LNCaP clone FGC (cell line): ENCODE measurements at regions not wholly inside any gene's neighbourhood (a gene's known extent, or its start where the extent isn't known, plus 50 kb on each side); places are given as distances from the start of the nearest gene placed in this dataset.

Source experiments
- DNase-seq: peaks from one replicate; pipeline ENCODE4 v3.0.0-alpha.2; 2011; ENCODE audit warnings: low read depth
- H3K4me3 ChIP-seq: 2 replicates; pipeline ENCODE4 v1.5.1; 2011; ENCODE audit warnings: mild to moderate bottlenecking, low read depth, low read length, control low read depth
- TF ChIP-seq, protein P1 (sequence below): IDR thresholded peaks from 2 replicates; pipeline ENCODE4 v1.5.1; 2012; ENCODE audit warnings: mild to moderate bottlenecking; ENCODE audit not compliant: control insufficient read depth, insufficient read depth; ENCODE audit errors: extremely low read depth

DNA sequence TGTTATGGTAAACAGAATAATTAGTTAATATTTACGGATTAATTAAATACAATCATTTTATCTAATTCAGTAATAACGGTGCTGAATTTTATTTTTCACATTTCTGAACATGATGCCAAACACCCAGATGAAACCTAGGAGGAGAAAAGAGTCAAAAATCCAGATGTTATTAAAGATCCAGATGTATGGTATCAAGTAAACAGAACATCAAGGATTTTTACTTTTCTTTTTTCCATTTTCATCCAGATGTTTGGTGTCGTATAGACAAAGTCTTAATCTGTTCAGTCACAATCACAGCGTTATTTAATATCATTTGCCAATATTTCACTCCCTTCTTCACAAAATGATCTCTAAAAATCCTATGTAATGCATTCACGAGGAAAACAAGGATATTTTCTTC lies 64.0 kb upstream of the NR2F2 start:
- no peak for DNase-seq
- H3K4me3 ChIP-seq: no peak overlapping the region
- TF ChIP-seq, protein P1, sequence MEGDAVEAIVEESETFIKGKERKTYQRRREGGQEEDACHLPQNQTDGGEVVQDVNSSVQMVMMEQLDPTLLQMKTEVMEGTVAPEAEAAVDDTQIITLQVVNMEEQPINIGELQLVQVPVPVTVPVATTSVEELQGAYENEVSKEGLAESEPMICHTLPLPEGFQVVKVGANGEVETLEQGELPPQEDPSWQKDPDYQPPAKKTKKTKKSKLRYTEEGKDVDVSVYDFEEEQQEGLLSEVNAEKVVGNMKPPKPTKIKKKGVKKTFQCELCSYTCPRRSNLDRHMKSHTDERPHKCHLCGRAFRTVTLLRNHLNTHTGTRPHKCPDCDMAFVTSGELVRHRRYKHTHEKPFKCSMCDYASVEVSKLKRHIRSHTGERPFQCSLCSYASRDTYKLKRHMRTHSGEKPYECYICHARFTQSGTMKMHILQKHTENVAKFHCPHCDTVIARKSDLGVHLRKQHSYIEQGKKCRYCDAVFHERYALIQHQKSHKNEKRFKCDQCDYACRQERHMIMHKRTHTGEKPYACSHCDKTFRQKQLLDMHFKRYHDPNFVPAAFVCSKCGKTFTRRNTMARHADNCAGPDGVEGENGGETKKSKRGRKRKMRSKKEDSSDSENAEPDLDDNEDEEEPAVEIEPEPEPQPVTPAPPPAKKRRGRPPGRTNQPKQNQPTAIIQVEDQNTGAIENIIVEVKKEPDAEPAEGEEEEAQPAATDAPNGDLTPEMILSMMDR: no peak

DNA sequence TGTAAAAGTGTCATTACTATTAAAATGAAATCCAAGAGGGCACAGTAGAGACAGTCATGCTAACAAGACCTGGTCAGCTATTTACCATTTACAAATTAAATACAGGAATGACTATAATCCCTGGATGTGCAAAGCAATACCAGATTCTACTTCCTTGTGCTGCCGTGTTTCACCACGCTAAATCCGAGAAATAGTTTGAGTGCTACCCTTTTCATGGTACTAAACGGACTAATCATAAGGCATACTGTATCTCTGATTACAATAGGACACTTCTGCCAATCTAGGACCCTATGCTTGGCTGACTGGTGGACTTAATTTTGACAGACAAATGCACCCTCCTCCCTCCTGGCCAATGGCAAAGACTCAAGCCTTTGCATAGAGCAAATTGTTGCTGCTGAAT lies 63.0 kb upstream of the NR2F2 start:
- no peak for DNase-seq
- TF ChIP-seq, protein P1: no peak
- H3K4me3 ChIP-seq: no peak overlapping the region

- no peak for DNase-seq
- H3K4me3 ChIP-seq: no peak overlapping the region
Measured at GRCh38 chr15:96268442-96269204, 61.9 kb upstream of the NR2F2 start.

DNA sequence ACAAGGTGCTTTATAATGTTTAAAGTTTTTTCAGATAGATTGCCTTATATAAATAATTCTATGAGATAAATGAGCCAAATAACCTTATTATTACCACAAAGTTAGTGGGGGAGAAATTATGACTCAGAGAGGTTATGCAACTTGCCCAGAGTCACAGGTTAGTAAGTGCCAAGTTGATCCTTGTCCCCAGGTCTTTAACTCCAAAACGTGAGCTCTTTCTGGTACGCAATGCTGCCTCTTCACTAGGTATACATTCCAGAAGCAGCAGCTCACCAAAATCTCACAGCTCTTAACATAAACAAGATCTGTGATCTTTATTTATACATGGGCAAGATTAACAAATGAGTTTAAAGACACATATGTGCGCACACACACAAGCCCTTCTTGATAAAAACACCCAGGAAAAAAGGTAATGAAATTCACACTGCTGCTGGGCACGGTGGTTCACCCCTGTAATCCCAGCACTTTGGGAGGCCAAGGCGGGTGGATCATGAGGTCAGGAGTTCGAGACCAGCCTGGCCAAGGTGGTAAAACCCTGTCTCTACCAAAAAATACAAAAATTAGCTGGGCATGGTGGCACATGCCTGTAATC lies 59.8 kb upstream of the NR2F2 start:
- no peak for DNase-seq
- H3K4me3 ChIP-seq: no peak overlapping the region
- TF ChIP-seq, protein P1: no peak

More at GRCh38 chr15:96268442-96269204, 61.9 kb upstream of the NR2F2 start:
- TF ChIP-seq, protein P1: no peak

GRCh38 chr15:96272427-96272826 lies 58.1 kb upstream of the NR2F2 start:
- TF ChIP-seq, protein P1: no peak
- no peak overlapping the region for H3K4me3 ChIP-seq
- DNase-seq: no peak

DNA sequence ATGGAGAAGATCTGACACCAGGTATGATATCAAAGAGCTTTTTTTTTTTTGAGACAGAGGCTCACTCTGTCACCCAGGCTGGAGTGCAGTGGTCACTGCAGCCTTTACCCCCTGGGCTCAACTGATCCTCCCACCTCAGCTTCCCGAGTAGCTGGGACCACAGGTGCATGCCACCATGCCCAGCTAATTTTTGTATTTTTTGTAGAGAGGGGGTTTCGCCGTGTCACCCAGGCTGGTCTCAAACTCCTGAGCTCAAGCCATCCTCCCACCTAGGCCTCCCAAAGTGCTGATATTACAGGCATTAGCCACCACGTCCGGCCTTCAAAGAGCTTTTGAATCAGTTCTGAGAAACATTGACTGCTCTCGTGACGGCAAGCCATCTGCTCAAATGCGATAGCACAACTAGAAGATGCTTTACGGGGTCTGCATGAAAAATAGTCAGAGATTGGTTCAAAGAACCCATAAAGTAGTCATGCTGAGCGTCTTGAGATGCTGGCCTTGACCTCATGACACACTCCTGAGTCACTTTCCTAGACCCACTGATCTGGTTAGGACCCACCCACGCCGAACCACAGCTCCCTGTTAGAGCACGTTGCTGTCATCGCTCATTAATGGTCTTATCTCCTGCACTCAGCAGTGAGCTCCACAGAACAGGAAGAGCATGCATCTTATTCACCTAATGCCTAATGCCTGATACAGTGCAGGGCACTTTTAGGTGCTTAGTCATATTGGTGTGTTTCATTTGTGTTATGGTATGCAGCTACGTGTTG lies 57.0 kb upstream of the NR2F2 start:
- TF ChIP-seq, protein P1: no peak
- no peak overlapping the region for H3K4me3 ChIP-seq
- DNase-seq: no peak
